G401.6 (cell line): ENCODE measurements at regions not wholly inside any gene's neighbourhood (a gene's known extent, or its start where the extent isn't known, plus 50 kb on each side); places are given as distances from the start of the nearest gene placed in this dataset.

Experiments used
- FAIRE-seq: peaks from 2 replicates; lab custom pipeline; 2012; peaks lifted over from hg19 to GRCh38; lab: Jason Lieb, UNC

DNA sequence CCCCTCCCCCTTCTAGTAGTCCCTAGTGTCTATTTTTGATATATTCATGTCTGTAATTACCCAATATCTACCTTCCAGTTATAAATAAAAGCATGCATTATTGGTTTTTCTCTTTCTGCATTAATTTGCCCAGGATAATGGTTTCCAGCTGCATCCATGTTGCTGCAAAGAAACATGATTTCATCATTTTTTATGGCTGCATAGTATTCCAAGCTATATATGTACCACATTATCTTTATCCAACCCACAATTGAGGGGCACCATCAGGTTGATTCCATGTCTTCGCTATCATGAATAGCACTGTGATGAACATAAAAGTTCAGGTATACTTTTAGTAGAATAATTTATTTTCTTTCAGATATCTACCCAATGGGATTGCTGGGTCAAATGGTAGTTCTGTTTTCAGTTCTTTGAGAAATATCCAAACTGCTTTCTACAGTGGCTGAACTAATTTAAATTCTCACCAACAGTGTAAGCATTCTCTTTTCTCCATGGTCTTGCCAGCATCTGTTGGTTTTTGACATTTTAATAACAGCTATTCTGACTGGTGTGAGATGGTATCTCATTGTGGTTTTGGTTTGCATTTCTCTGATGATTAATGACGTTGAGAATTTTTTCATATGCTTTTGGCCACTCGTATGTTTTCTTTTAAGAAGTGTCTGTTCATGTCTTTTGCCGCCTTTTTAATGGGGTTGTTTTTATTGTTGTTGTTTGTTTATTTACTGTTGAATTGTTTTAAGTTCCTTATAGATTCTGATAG, 746.1 kb upstream of the MEF2C start:
- no peak for FAIRE-seq

DNA sequence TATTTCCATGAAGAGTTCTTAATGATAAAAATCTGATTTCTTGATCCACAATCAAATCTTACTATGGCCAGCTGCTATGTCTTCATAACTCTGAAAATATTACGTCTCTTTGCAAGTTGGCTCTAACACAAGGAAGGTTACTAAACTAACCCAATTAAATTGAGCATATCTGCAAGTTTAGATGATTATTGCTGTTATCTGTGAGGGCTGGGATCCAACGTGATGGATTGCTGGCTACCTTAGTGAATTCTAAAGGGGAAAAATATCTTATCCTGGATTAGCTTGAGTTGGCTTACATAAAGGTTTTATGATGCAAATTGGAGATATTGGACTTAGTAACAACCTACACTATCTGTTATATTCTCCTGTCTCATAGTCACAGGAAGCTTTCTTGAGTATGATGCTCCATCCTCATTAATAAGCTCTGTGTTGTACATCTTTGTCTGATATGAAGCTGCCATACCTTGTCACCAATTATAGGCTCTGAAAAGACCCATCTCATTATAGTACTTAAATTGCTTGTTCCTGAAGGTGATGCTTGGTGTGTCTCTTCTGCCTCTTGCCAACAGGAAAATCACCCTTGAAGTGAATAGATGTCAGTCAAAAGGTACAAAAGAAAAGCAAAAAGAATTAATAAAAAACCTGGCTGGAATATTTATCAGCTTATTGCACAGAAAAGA, 733.0 kb upstream of the MEF2C start:
- FAIRE-seq = no peak

DNA sequence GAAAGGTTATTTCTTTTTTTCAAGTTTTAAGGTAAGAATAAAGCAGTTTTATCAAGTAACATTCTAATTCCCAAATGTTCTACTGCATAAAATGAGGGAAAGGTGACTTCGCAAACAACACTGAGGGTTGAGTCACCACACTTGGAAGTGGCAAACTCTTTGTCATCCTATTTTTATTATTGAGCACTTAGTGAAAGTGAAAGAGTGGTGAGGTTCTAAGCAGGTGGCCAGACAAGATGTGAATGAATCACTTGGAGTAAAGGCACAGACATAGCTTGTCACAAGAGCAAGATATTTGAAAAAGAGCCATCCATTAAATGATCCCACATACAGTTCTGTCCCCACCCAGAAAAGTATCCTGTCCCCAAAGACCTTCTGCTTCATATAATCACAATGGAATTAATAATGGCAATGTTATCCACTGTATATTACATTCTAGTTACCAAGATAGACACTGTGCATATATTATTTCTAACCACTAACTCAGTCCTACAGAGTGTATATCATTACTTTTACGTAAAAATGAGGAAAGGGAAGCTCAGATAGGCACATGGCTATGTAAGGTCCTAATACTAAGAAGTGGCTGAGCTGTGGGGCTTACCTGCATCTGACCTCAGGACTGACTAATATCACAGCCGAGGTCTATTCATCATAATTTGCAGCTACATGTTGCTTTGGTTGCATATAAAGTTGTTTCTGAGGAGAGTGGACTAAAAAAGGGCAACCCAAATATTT, 730.4 kb upstream of the MEF2C start:
- FAIRE-seq = no peak

DNA sequence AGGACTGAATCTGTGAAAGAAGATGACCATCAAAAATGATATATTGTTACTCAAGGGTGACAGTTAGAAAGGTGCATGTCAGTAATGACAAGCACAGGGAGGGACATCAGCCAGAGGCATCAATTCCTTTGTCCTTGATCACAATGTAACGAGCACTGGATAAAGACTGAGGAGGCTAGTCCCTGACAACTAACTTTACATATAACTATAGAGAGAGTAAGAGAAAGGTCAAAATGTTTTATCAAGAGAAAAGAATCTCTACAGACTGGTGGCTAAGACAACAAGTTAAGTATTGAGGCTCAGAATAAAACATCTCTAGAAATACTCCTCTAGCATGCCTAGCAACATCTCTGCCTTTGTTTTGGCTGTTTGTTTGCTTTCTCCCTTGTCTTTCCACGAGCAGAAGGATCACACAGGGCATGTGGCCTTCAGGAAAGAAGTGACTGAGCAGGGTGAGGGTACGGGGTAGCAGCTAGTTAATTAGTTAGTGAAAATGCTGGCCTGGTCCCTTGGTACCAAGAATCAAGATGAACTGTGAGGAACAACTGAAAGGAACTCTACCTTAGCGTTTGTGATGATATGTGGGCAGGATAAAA, 724.1 kb upstream of the MEF2C start:
- no peak for FAIRE-seq

DNA sequence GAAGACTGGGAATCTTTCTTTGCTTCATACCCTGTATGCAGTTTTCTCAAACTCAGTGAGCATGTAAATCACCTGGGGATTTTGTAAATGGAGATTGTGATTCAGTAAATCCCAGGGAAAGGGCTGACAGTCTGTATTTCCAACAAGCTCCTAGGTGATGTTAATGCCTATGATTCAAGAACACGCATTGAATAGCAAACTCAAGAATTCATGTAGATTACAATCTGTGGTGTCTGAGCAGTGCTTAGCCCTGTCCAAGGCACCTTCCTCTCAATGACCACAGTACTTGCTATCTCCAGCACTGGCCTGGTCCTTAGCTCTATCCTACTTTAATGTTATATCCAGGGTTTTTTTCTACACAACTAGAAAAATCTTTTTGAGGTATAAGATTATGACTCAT, 721.4 kb upstream of the MEF2C start:
- no peak for FAIRE-seq

DNA sequence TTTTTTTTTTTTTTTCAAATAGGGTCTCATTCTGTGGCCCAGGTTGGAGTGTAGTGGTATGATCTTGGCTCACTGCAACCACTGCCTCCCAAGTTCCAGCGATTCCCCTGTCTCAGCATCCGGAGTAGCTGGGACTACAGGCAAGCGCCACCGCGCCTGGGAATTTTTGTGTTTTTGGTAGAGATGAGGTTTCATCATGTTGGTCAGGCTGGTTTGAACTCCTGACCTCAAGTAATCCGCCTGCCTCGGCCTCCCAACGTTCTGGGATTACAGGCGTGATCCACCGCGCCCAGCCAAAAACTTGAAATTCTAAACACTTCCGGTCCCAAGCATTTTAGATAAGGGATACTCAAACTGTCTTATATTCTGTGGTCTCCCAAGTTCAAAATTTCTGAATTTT, 718.9 kb upstream of the MEF2C start:
- FAIRE-seq = no peak

DNA sequence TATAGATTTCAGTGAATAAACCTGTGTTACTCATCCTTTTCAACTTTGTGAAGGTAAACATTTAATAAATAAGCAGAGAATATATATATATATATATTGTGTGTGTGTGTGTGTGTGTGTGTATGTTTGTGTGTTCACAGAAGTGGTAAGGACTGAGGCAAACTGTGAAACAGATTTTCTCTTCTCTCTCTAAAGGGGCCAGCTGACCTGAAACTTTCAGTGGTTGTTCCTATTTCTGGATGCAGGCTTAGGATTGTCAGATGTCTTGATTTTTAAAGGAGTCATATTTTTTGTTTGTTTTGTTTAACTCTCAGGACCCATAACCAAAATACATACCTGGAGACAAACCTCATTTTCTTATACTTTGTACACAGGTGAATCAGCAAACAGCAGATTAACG, 714.9 kb upstream of the MEF2C start:
- no peak for FAIRE-seq

DNA sequence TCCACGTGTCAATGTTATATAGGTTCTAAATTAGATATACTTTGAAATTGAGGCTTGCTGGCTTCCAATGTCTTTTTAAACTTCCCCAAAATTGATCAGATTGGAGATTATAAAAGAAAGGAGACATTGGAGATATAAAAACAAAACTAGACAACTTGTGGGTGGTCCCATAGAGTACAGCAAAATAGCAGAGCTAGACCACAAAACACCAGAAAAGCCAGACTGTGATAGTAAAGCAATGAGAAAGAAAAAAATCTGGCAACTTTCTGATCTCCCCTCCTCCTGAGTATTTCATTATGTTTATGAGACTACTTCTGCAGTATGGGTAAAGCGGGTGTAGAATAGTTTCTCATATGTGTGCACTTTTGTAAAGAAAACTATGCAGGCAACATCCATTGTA, 713.8 kb upstream of the MEF2C start:
- no peak for FAIRE-seq

DNA sequence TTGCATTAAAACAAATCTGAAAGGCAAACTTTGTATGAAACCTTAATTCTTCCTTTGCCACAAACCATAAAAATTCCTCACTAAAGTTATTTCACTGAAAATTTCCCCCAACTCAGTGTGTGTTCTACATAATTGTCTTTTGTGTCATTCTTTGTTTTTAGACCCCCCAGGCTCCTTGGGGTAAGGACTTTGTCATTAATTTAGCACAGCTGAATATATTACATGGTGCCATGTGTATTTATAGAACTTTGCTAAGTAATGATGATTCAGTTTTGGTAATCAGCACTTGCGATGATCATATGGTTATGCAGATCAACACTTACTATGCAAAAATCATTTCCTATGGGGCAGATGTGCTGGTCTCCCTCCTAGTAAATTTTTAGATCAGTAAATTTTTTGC, 712.1 kb upstream of the MEF2C start:
- no peak for FAIRE-seq

DNA sequence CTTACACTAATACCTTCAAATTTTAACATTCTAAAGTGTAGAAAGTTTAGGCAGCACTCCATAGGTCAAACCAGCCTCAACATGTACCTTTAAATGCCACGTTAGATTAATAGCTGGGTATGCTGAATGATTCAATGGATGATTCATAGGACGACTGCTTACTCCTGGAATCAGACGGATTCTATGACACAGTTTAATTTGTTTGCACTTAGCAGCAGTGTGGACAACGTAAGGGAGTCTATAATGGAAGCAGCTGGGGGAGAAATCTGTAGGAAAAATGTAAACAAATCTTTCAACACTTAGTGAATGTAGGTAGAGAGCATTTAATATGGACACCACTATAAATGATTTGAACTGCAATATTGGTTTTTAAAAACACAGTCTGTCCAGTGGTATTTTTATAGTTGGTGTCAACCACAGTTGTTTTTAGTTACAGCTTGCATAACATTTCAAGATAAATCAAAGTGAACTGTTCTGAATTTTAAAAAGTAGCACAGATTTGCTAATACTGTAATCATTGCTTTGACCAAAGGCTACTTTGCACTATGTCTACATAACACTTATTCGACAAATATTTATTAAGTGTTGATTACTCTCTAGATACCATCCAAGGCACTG, 701.5 kb upstream of the MEF2C start:
- FAIRE-seq = no peak

DNA sequence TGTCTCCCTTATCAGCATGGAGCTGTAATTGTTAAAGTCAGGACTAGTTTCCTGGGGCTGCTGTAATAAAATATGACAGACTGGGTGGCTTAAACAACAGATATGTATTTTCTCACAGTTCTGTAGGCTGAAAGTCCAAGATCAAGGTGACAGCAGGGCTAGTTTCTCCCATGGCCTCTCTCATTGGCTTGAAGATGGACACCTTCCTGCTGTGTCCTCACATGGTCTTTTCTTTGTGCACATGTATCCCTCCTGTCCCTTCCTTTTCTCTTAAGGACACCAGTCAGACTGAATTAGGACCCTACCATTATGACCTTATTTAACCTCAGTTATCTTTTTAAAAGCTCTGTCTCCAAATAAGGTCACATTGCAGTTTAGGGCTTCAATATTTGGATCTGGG, 700.5 kb upstream of the MEF2C start:
- no peak for FAIRE-seq

DNA sequence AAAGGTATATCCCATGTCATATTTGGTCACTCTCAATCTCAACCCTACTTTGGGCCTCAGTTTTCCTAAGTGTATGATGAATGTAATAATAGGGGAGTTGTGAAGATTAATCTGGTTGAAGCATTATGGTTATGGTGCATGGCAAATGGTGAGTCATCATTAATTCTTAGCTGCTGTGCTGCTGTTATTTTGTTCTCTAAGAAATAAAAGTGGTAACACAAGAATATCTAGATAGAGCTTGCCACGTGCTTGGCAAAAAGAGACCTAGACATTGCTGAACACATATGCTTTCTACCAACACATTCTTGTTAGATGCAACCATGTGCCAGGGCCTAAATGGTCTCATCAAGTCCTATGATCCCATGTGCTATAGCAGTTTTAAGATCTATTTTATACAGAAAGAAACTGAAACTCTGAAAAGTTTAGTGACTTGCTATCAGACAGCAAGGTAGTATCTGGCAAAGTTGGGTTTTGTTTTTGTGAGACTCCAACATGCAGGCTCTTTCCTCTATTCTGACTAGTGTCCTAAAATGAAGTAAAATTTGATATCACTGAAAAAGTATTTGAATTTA, 699.9 kb upstream of the MEF2C start:
- FAIRE-seq = no peak

DNA sequence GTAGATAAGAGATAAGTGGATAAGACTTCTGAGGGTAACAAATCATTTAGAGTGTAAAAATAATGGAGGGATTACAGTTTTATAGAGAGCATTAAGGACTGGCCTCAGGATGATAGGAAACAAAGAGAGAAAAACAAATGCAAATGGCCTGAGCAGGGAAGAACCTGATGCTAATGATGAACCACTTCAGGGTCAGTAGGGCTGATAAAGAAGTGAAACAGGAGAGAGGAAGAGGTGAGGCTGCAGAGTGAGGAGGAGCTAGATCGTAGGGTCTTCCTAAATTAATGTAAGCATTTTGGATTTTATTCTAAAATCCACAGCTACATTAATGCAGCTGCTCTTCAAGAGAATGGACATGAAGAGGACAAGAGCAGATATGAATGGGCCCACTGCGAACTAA, 698.0 kb upstream of the MEF2C start:
- FAIRE-seq = no peak

DNA sequence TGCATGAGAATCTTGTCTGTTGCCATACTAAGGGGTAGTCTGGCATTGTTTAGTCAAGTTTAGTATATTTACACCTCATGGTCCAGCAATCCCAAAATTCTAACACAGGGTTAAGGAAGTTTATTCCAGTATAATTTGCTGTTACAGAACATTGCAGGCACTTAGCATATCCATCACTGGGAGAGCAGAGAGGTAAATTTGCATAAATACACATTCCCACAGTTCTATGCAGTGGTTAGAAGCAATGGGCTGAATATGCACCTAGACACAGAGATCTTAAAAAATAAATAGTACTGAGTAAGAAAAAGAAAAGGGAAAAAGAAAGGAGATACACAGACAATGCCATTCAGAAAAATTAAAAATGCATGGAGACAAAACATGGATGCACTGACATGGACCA, 692.3 kb upstream of the MEF2C start:
- no peak for FAIRE-seq

DNA sequence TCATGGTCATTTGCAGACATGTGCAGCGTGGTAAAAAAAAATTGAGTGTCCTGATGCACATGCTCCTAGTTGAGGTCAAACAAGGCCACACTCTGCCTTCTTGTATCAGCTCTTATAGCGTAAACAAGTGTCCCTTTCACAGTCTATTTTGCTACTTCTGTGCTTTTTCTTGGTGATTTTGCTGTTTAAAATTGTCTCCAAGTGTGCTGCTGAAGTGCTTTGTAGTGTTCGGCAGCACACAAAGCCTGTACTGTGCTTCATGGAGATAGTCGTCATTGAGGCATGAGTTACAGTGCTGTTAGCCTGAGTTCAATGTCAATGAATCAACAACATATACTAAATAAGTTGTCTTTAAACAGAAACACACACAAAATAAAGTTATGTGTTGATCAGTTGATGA, 690.4 kb upstream of the MEF2C start:
- FAIRE-seq = no peak

DNA sequence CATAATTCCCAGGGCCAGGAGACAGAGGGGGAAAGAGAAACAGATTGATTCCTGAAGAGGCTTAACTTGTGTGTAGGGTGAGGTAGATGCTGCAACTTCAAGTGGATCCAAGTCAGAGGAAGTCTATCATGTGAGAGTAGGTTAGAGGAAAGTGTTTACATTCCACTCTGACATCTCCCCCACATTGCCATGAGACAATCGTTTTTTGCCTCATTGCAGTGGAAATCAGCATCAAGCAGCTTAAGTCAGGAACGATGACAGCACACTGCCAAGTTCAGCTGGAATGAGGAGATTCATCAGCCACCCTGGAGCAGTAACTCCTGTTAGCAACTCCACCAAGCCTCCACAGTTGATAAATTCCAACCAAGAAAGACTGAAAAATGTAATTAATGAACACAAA, 689.7 kb upstream of the MEF2C start:
- no peak for FAIRE-seq

DNA sequence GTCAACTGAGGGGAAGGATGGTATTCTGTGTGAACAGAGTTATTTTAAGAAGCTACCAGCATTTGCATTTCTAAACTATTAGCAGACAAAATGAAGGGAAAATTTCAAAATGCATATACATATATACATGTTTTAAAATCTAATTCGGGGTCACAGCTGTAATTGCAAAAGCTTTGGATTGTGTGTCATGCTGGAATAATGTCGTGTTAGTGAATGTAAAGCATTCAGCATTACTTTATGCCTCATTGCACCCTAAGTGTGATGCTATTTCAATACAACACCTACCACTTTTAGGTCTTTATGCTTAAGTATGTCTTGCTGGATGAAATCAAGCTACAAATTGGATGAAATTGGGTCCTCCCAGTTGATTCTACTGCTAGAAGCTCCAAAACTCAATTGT, 687.6 kb upstream of the MEF2C start:
- no peak for FAIRE-seq

DNA sequence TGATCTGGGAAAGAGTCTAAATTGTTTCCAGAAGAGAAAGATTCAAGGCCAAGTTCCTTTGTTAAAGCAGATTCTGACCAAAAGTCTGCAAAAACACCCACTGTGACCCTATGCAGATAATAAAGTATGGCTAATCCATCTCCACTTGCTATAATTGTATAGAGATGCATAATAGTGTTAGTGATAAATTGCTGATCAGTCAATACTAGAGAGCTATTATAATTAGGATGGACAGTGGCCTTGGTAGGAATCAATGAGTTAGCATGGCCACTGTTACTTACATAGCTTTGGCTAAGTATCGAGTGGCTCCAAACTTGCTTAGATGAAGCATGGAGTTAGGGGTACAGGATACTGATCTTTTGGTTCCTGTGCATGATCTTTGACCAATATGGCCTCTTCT, 683.4 kb upstream of the MEF2C start:
- no peak for FAIRE-seq

DNA sequence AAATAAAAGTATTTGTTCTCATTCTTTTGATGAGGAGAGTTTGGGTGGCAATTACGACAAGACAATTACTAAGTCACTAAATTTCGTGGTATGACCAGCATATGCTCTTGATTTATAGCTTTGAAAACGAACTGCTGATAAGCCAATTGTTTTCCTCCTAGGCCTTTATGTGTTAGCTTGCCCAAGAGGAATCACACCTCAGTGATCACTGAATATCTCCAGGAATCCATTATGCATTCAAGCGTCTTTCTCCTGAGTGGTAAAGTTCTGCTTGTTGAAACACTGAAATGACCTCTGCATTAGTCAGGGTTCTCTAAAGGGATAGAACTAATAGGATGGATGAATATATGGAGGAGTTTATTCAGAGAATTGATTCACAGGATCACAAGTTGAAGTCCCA, 677.7 kb upstream of the MEF2C start:
- no peak for FAIRE-seq

DNA sequence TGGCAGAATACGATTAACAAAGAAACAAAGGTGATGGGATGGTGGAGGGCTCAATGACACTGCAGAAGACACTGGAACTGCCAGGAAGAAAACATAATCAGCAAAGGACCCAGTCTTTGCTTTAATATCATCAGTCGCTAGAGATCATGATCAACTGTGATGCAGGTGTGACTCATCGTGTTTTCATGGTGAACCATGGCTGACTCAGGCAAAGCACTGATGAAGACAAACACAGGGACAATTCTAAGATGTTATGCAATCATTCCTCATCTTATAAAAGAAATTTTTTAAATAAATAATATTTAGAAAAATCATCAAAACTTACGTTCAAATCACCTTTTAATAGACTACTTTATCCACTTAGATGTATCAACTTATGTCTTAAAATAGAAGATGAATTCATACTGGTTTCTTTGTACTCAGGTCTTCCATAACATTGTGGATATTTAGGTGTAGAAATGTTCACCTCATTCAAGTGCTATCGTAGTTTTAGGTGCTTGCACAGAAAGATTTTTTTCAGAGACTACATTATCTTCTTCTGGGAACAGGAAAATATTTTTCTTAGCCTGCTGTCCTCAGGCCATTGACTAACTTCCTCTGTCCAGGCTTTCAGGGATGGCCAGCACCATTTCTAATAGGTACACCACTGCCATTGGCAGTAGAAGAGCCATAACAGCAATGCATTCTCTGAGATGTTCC, 673.4 kb upstream of the MEF2C start:
- no peak for FAIRE-seq

DNA sequence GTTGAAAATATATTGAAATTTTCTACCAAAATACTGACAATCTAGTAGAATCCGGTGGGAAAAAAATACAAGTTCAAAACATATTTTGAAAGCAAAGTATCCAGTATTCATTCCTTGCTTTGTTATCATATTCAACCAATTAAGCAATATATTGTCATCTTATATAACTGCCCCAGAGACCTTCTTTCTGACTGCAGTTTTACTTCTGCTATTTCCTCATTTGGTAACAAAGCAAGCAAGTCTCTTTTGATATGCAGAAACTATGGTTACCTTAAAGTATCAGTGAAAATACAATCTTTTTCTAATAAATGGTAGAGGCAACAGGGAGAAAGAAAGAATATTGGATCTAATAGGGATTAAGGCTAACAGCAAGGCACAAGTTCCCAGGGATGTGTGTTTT, 663.7 kb upstream of the MEF2C start:
- no peak for FAIRE-seq

DNA sequence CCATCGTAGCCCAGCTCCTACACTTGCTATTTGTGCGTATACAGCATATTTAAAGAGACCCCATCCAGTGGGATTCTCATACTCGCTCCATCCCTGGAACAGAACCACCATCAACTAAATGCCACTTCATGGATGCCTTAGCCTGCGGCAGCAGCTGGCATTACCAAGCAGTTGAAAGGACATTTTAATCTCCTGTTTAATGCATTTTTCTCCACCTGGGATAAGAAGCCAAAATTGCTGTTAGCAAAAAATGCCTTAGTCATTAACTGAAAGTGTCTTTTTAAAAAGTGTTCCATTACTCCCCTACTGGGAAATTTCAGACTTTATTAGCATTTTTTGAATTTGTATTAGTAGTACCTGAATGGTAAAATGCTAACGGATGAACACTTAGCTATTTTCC, 662.6 kb upstream of the MEF2C start:
- FAIRE-seq = no peak
